Right atrium auricular region (tissue), 2 donors: ENCODE measurements at regions not wholly inside any gene's neighbourhood (a gene's known extent, or its start where the extent isn't known, plus 50 kb on each side); places are given as distances from the start of the nearest gene placed in this dataset.
A peak's percentile ranks its signal among the peaks of the same experiment; 100 is the strongest.

ENCODE experiments used
- DNase-seq: peaks from one replicate; pipeline ENCODE4 v3.0.0-alpha.2; 2019; ENCODE audit warnings: low spot score
- H3K27ac ChIP-seq, 2 donors: fragments of 200-600 bp; sonication (generic); 1 replicate in 1 of 2; 2 replicates in 1 of 2; pipeline ENCODE4 v1.5.1; 2016 to 2019
- H3K27me3 ChIP-seq, 2 donors: fragments of 200-600 bp; sonication (generic); one replicate each; pipeline versions ENCODE4 v1.5.1 to v1.6.0; 2017 to 2019
- H3K36me3 ChIP-seq: fragments of 200-600 bp; sonication (generic); one replicate; pipeline ENCODE4 v1.5.1; 2016
- H3K4me1 ChIP-seq, 2 donors: fragments of 200-600 bp; sonication (generic); one replicate each; pipeline versions ENCODE4 v1.5.1 to v1.6.0; 2017 to 2019
- H3K4me3 ChIP-seq, 2 donors: fragments of 200-600 bp; sonication (generic); 1 replicate in 1 of 2; 2 replicates in 1 of 2; pipeline ENCODE4 v1.5.1; 2017 to 2019; ENCODE audit warnings: mild to moderate bottlenecking in 1 of 2, moderate library complexity in 1 of 2
- H3K9me3 ChIP-seq, 2 donors: fragments of 200-600 bp; sonication (generic); one replicate each; pipeline ENCODE4 v1.5.1; 2019
- CTCF ChIP-seq, 2 donors: fragments of 200-600 bp; sonication (generic); IDR thresholded peaks; one replicate each; pipeline ENCODE4 v1.5.1; 2019; ENCODE audit warnings: antibody characterized with exemption in 2 of 2

- peaks cover 0 to 6% of the 10 kb centered on the region in 2 donors for H3K9me3 ChIP-seq
- peak in 1 of 2 donors; percentile 34 for TF ChIP-seq CTCF (IDR thresholded peaks at IDR 0.05)
- H3K4me3 ChIP-seq = no peak overlapping the region
- no peaks in the 10 kb centered on the region for H3K4me1 ChIP-seq
- H3K36me3 ChIP-seq = no peaks in the 10 kb centered on the region
- H3K27ac ChIP-seq = no peak overlapping the region
- H3K27me3 ChIP-seq = no peaks in the 10 kb centered on the region
- DNase-seq = no peak
Observed at GRCh38 chr19:33982706-33983105, 186.0 kb downstream of the KCTD15 start.

- Histone ChIP-seq H3K27me3 (no peaks in the 10 kb centered on the region), H3K4me1 (no peaks in the 10 kb centered on the region), H3K27ac (no peak overlapping the region), H3K9me3 (peaks cover 0 to 33% of the 10 kb centered on the region in 2 donors), H3K4me3 (no peak overlapping the region), H3K36me3 (no peaks in the 10 kb centered on the region)
- DNase-seq = no peak
- TF ChIP-seq CTCF (IDR thresholded peaks at IDR 0.05) = no peak
Observed at GRCh38 chr19:33988601-33989000, 183.7 kb upstream of the LSM14A start.

GRCh38 chr19:33997690-33998089, 174.6 kb upstream of the LSM14A start:
- H3K4me3 ChIP-seq = no peak overlapping the region
- no peaks in the 10 kb centered on the region for H3K36me3 ChIP-seq
- H3K9me3 ChIP-seq = peaks cover 0 to 5% of the 10 kb centered on the region in 2 donors
- no peaks in the 10 kb centered on the region for H3K4me1 ChIP-seq
- DNase-seq = no peak
- no peak overlapping the region for H3K27ac ChIP-seq
- no peaks in the 10 kb centered on the region for H3K27me3 ChIP-seq
- TF ChIP-seq CTCF (IDR thresholded peaks at IDR 0.05) = peak in 1 of 2 donors; percentile 44

GRCh38 chr19:33998302-33998701, 174.0 kb upstream of the LSM14A start:
- Histone ChIP-seq H3K27me3 (no peaks in the 10 kb centered on the region), H3K9me3 (no peaks in the 10 kb centered on the region), H3K36me3 (no peaks in the 10 kb centered on the region), H3K27ac (no peak overlapping the region), H3K4me3 (no peak overlapping the region), H3K4me1 (no peaks in the 10 kb centered on the region)
- no peak for DNase-seq
- TF ChIP-seq CTCF (IDR thresholded peaks at IDR 0.05) = no peak

- TF ChIP-seq CTCF (IDR thresholded peaks at IDR 0.05) = peak in 1 of 2 donors; percentile 64
- Histone ChIP-seq H3K4me1 (no peaks in the 10 kb centered on the region), H3K9me3 (no peaks in the 10 kb centered on the region), H3K36me3 (no peaks in the 10 kb centered on the region), H3K4me3 (no peak overlapping the region), H3K27ac (no peak overlapping the region), H3K27me3 (no peaks in the 10 kb centered on the region)
- no peak for DNase-seq
Observed at GRCh38 chr19:33998739-33999345, 173.5 kb upstream of the LSM14A start.

GRCh38 chr19:34017024-34017423, 155.3 kb upstream of the LSM14A start:
- Histone ChIP-seq H3K27me3 (no peaks in the 10 kb centered on the region), H3K4me3 (no peak overlapping the region), H3K27ac (no peak overlapping the region), H3K36me3 (no peaks in the 10 kb centered on the region), H3K4me1 (no peaks in the 10 kb centered on the region), H3K9me3 (peaks cover 0 to 17% of the 10 kb centered on the region in 2 donors)
- no peak for DNase-seq
- no peak for TF ChIP-seq CTCF (IDR thresholded peaks at IDR 0.05)
